Gastrocnemius medialis (tissue), 4 donors: ENCODE measurements at regions not wholly inside any gene's neighbourhood (a gene's known extent, or its start where the extent isn't known, plus 50 kb on each side); places are given as distances from the start of the nearest gene placed in this dataset.

Experiments
- ATAC-seq, 2 donors: fragments of 150-250 bp; one replicate each; pipeline ENCODE4 v1.9.1; 2016
- DNase-seq, 2 donors: peaks; one replicate each; pipeline ENCODE4 v3.0.0-alpha.2; 2019
- H3K27ac ChIP-seq, 4 donors: fragments of 200-600 bp; sonication (generic); 1 replicate in 1 of 4; 2 replicates in 3 of 4; pipeline ENCODE4 v1.5.1; 2016 to 2018; ENCODE audit warnings: mild to moderate bottlenecking in 2 of 4, moderate library complexity in 1 of 4
- H3K27me3 ChIP-seq, 3 donors: fragments of 200-600 bp; sonication (generic) in 2 of 3; 1 replicate in 1 of 3; 2 replicates in 2 of 3; pipeline versions ENCODE4 v1.5.1 to v1.6.0; 2016 to 2019; ENCODE audit warnings: mild to moderate bottlenecking in 1 of 3, moderate library complexity in 1 of 3
- H3K36me3 ChIP-seq, 2 donors: fragments of 200-600 bp; sonication (generic) in 1 of 2; one replicate each; pipeline ENCODE4 v1.5.1; 2017 to 2018
- H3K4me1 ChIP-seq, 2 donors: fragments of 200-600 bp; sonication (generic) in 1 of 2; one replicate each; pipeline ENCODE4 v1.5.1; 2016 to 2017; ENCODE audit warnings: mild to moderate bottlenecking in 2 of 2
- H3K4me3 ChIP-seq, 4 donors: fragments of 200-600 bp; sonication (generic) in 3 of 4; 1 replicate in 1 of 4; 2 replicates in 3 of 4; pipeline ENCODE4 v1.5.1; 2016 to 2019; ENCODE audit warnings: mild to moderate bottlenecking in 2 of 4
- H3K9me3 ChIP-seq, 3 donors: fragments of 200-600 bp; sonication (generic) in 2 of 3; 1 replicate in 1 of 3; 2 replicates in 2 of 3; pipeline ENCODE4 v1.5.1; 2016 to 2019
- CTCF ChIP-seq, 5 experiments: fragments of 450-650 bp in 3 of 5; fragments of 200-600 bp in 2 of 5; sonication (generic) in 2 of 5; IDR thresholded peaks in 4 of 5; conservative IDR thresholded peaks in 1 of 5; 1 replicate in 4 of 5; 2 replicates in 1 of 5; pipeline ENCODE4 v1.5.1; 2016 to 2019; ENCODE audit warnings: antibody characterized with exemption in 5 of 5, mild to moderate bottlenecking in 3 of 5, moderate library complexity in 3 of 5
- POLR2A ChIP-seq, 2 donors: fragments of 450-650 bp; IDR thresholded peaks; one replicate each; pipeline ENCODE4 v1.6.1; 2017; ENCODE audit warnings: antibody characterized with exemption in 2 of 2, mild to moderate bottlenecking in 2 of 2, moderate library complexity in 2 of 2
- in situ Hi-C, 4 donors: fragments of 200-750 bp; cut with MboI; loops; one replicate each; pipeline versions ENCODE4 v1.15.0 to v1.8.0; 2017; ENCODE audit warnings: low sequenced_read_pairs in 4 of 4
- intact Hi-C: fragments of 100-400 bp; cut with DNase I; formaldehyde crosslinking; loops from one replicate; pipeline ENCODE4 v1.15.1; 2023; ENCODE audit warnings: low total_unique reads

- no peaks in the 10 kb centered on the region for H3K36me3 ChIP-seq
- intact Hi-C loops = no loop called here
- H3K9me3 ChIP-seq = no peaks in the 10 kb centered on the region
- TF ChIP-seq POLR2A (IDR thresholded peaks at IDR 0.05) (no peak), CTCF (IDR thresholded peaks at IDR 0.05 in 4 of 5, conservative IDR thresholded peaks at IDR 0.05 in 1 of 5) (no peak)
- no peaks in the 10 kb centered on the region for H3K27me3 ChIP-seq
- in situ Hi-C loops = no loop called here
- peaks cover 6% of the 10 kb centered on the region in 2 donors for H3K4me1 ChIP-seq
- H3K4me3 ChIP-seq = no peak overlapping the region
- no peak overlapping the region for H3K27ac ChIP-seq
- no peak for ATAC-seq
- DNase-seq = no peak
Measured at GRCh38 chr5:148921350-148921749, 94.9 kb downstream of the ADRB2 start.

- Histone ChIP-seq H3K4me3 (no peak overlapping the region), H3K27me3 (no peaks in the 10 kb centered on the region), H3K9me3 (no peaks in the 10 kb centered on the region), H3K27ac (no peak overlapping the region), H3K4me1 (peaks cover 17% of the 10 kb centered on the region in 2 donors), H3K36me3 (no peaks in the 10 kb centered on the region)
- DNase-seq (no peak), ATAC-seq (no peak)
- TF ChIP-seq POLR2A (IDR thresholded peaks at IDR 0.05) (no peak), CTCF (IDR thresholded peaks at IDR 0.05 in 4 of 5, conservative IDR thresholded peaks at IDR 0.05 in 1 of 5) (no peak)
- in situ Hi-C loops (no loop called here), intact Hi-C loops (no loop called here)
Measured at GRCh38 chr5:148922606-148923005, 96.2 kb downstream of the ADRB2 start.

GRCh38 chr5:148923023-148923422 is 96.6 kb downstream of the ADRB2 start:
- no peaks in the 10 kb centered on the region for H3K36me3 ChIP-seq
- no peak overlapping the region for H3K4me3 ChIP-seq
- peak in 1 of 2 donors; percentile 48 for ATAC-seq
- in situ Hi-C loops = no loop called here
- no peaks in the 10 kb centered on the region for H3K27me3 ChIP-seq
- TF ChIP-seq CTCF (IDR thresholded peaks at IDR 0.05 in 4 of 5, conservative IDR thresholded peaks at IDR 0.05 in 1 of 5) (no peak), POLR2A (IDR thresholded peaks at IDR 0.05) (no peak)
- DNase-seq = no peak
- intact Hi-C loops = no loop called here
- no peak overlapping the region for H3K27ac ChIP-seq
- no peaks in the 10 kb centered on the region for H3K9me3 ChIP-seq
- H3K4me1 ChIP-seq = peaks cover 20 to 21% of the 10 kb centered on the region in 2 donors

- TF ChIP-seq CTCF (IDR thresholded peaks at IDR 0.05 in 4 of 5, conservative IDR thresholded peaks at IDR 0.05 in 1 of 5) (no peak), POLR2A (IDR thresholded peaks at IDR 0.05) (no peak)
Measured at GRCh38 chr5:148924817-148925216, 98.4 kb downstream of the ADRB2 start.

GRCh38 chr5:148926207-148926606 is 99.8 kb downstream of the ADRB2 start:
- H3K36me3 ChIP-seq = no peaks in the 10 kb centered on the region
- H3K9me3 ChIP-seq = no peaks in the 10 kb centered on the region
- no peak overlapping the region for H3K4me3 ChIP-seq
- no peaks in the 10 kb centered on the region for H3K27me3 ChIP-seq
- TF ChIP-seq CTCF (IDR thresholded peaks at IDR 0.05 in 4 of 5, conservative IDR thresholded peaks at IDR 0.05 in 1 of 5) (no peak), POLR2A (IDR thresholded peaks at IDR 0.05) (no peak)
- H3K4me1 ChIP-seq = peaks cover 20 to 26% of the 10 kb centered on the region in 2 donors
- DNase-seq (no peak), ATAC-seq (no peak)
- H3K27ac ChIP-seq = no peak overlapping the region
- in situ Hi-C loops = no loop called here
- intact Hi-C loops = no loop called here

More at GRCh38 chr5:148924817-148925216, 98.4 kb downstream of the ADRB2 start:
- ATAC-seq (no peak), DNase-seq (no peak)
- Histone ChIP-seq H3K4me1 (peaks cover 20 to 26% of the 10 kb centered on the region in 2 donors), H3K27ac (peak overlapping the region in 1 of 4 donors; percentile 35), H3K27me3 (no peaks in the 10 kb centered on the region), H3K9me3 (no peaks in the 10 kb centered on the region), H3K4me3 (no peak overlapping the region), H3K36me3 (no peaks in the 10 kb centered on the region)
- in situ Hi-C loops = no loop called here
- intact Hi-C loops = no loop called here
